ENCODE measurements at regions not wholly inside any gene's neighbourhood (a gene's known extent, or its start where the extent isn't known, plus 50 kb on each side); places are given as distances from the start of the nearest gene placed in this dataset.

DNA sequence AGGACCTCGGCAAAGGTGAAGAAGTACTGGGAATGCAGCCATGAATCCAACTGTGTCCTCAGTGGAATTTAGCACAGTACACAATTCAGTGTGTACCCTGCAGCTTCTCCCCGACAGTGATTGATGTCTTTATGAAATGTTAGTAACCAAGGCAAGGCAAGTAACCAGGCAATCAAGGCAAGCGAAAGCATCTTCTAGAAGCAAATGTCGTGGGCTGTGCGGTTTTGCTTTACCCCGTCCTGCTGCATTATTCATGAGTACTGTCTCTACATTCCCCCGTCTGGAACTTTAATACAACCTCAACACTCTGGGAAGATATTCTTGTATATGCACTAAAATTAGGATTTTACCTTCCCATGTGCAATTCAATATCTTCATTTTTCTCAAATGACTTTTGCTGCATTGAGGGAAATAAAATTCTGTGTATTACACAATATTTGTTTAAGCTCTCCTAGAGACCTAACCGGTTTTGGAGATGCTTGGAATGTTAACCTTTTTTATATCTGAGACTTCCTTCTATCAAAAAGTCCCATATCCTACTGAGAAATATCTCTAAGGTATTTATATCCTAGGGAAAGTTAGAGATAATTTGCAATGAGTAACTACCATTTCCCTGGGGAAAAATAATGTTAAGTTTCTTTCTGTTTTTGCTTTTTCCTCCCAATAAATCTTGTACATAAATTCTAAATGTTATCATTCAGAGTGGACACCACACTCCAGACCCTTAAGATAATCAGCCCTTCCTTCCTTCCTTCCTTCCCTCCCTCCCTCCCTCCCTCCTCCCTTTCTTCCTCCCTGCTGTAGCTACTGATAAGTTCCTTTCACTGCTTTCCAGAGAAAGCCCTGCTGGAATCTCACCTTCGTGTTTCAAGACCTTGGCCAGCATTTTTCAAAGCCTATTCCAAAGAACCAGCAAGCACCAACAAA, 51.9 kb upstream of the ADORA2B start:
- no peak for TF ChIP-seq CTCF (IDR thresholded peaks at IDR 0.05 in 8 of 11, conservative IDR thresholded peaks at IDR 0.05 in 3 of 11)
- no peak for TF ChIP-seq POLR2AphosphoS5 (IDR thresholded peaks at IDR 0.05)
- no peak for TF ChIP-seq POLR2A (IDR thresholded peaks at IDR 0.05)
